NB4 (cell line): ENCODE measurements at regions not wholly inside any gene's neighbourhood (a gene's known extent, or its start where the extent isn't known, plus 50 kb on each side); places are given as distances from the start of the nearest gene placed in this dataset.

ENCODE experiments used
- POLR2A ChIP-seq: IDR thresholded peaks from 2 replicates; pipeline ENCODE4 v1.6.1; 2011; ENCODE audit warnings: mild to moderate bottlenecking; ENCODE audit not compliant: insufficient read length; ENCODE audit errors: extremely low read depth
- TF ChIP-seq, protein P1 (sequence below): IDR thresholded peaks from one replicate; pipeline ENCODE4 v1.5.1; 2012; ENCODE audit warnings: low read depth, low read length

DNA sequence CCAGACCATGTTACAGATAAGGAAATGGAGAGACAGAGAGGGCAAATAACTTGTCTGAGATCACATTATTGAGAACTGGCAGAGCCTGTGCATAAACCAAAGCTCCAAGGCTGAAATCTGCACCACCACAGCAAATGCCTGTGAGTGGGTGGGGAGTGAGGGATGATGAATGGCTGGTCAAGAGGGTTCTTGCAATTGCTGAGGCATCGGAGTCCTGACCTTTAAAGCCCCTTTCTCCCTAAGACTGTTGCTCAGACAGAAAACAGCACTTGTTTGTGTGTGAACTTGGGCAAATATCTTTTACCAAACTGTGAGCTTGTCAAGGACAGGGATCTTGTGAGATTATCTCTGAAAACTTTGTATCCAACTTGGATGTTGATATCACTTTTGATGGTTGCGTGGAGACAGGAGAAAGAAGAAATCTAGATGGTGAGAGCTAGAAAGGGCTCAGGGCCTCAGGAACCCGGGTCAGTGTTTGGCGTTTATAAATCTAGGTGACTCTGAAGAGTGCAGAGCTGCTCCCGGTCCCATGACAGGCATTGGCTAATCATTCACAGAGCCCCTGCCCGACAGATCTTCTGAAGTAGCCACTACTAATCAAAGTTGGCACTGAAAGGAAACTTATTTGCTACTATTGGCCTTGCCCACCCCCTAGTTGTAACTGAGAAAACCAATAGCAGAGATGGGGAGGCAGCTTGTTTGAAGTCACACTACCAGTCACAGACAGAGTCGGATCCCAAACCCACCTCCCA is 122.3 kb downstream of the FOXD2 start:
- no peak for TF ChIP-seq POLR2A
- TF ChIP-seq, protein P1, sequence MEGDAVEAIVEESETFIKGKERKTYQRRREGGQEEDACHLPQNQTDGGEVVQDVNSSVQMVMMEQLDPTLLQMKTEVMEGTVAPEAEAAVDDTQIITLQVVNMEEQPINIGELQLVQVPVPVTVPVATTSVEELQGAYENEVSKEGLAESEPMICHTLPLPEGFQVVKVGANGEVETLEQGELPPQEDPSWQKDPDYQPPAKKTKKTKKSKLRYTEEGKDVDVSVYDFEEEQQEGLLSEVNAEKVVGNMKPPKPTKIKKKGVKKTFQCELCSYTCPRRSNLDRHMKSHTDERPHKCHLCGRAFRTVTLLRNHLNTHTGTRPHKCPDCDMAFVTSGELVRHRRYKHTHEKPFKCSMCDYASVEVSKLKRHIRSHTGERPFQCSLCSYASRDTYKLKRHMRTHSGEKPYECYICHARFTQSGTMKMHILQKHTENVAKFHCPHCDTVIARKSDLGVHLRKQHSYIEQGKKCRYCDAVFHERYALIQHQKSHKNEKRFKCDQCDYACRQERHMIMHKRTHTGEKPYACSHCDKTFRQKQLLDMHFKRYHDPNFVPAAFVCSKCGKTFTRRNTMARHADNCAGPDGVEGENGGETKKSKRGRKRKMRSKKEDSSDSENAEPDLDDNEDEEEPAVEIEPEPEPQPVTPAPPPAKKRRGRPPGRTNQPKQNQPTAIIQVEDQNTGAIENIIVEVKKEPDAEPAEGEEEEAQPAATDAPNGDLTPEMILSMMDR: no peak
